SJCRH30 (cell line): ENCODE measurements at regions not wholly inside any gene's neighbourhood (a gene's known extent, or its start where the extent isn't known, plus 50 kb on each side); places are given as distances from the start of the nearest gene placed in this dataset.
A peak's percentile ranks its signal among the peaks of the same experiment; 100 is the strongest.
"Not testable (repeated sequence)": the region's sequence is repeated elsewhere in the genome, so short reads cannot be mapped to it uniquely, and the experiment has no call there.

Source experiments
- DNase-seq, 2 experiments: peaks; one replicate each; pipeline ENCODE4 v3.0.0-alpha.2; 2015 to 2020
- H3K27ac ChIP-seq: fragments of 250-450 bp; sonication (Bioruptor Pico); 2 replicates; pipeline ENCODE4 v1.5.1; 2020; ENCODE audit warnings: mild to moderate bottlenecking, moderate library complexity
- H3K27me3 ChIP-seq: fragments of 250-450 bp; sonication (Bioruptor Pico); 2 replicates; pipeline ENCODE4 v1.5.1; 2020; ENCODE audit warnings: mild to moderate bottlenecking, moderate library complexity
- H3K36me3 ChIP-seq: fragments of 250-450 bp; sonication (Bioruptor Pico); 2 replicates; pipeline ENCODE4 v1.5.1; 2020; ENCODE audit warnings: mild to moderate bottlenecking, moderate library complexity
- H3K4me1 ChIP-seq: fragments of 250-450 bp; sonication (Bioruptor Pico); 2 replicates; pipeline ENCODE4 v1.5.1; 2020; ENCODE audit warnings: mild to moderate bottlenecking, moderate library complexity
- H3K4me3 ChIP-seq: fragments of 250-450 bp; sonication (Bioruptor Pico); 2 replicates; pipeline ENCODE4 v1.5.1; 2020; ENCODE audit warnings: mild to moderate bottlenecking, moderate library complexity
- H3K9me3 ChIP-seq: fragments of 250-450 bp; sonication (Bioruptor Pico); replicated peaks from 2 replicates; pipeline ENCODE4 v1.5.1; 2020; ENCODE audit warnings: mild to moderate bottlenecking, moderate library complexity

DNA sequence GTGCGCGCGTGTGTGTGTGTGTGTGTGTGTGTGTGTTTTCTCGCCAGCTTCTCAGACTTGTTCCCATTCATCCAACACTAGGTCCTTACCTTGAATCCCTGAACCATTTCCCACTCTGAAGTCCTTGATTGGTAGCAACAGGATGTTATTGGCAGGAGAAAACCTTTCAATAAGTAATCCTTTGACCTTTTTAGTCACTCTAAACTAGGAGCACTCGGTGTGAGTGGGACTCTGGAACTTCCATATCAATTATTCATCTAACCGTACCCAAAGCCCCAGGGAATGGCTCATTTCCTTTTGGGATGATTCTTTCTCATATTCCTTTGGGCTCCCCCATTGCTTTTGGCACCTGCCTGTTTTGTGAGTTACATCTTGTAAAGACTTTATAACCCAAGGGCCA lies 140.2 kb upstream of the SPRED1 start:
- Histone ChIP-seq H3K9me3 (no peaks in the 10 kb centered on the region), H3K27me3 (no peaks in the 10 kb centered on the region), H3K36me3 (no peaks in the 10 kb centered on the region), H3K4me1 (no peaks in the 10 kb centered on the region), H3K27ac (no peak overlapping the region), H3K4me3 (no peak overlapping the region)
- no peak for DNase-seq

GRCh38 chr15:38115121-38115520 lies 137.5 kb upstream of the SPRED1 start:
- DNase-seq: no peak
- Histone ChIP-seq H3K27ac (no peak overlapping the region), H3K36me3 (no peaks in the 10 kb centered on the region), H3K9me3 (no peaks in the 10 kb centered on the region), H3K4me3 (no peak overlapping the region), H3K27me3 (no peaks in the 10 kb centered on the region), H3K4me1 (no peaks in the 10 kb centered on the region)

- H3K27ac ChIP-seq: no peak overlapping the region
- no peak for DNase-seq
- no peaks in the 10 kb centered on the region for H3K9me3 ChIP-seq
Measured at GRCh38 chr15:38117781-38118180, 134.9 kb upstream of the SPRED1 start.

DNA sequence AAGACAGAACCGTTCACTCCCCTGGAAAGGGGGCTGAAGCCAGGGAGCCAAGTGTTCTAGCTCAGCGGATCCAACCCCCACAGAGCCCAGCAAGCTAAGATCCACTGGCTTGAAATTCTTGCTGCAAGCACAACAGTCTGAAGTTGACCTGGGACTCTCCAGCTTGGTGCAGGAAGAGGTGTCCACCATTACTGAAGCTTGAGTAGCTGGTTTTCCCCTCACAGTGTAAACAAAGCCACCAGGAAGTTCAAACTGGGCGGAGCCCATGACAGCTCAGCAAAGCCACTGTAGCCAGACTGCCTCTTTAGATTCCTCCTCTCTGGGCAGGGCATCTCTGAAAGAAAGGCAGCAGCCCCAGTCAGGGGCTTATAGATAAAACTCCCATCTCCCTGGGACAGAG lies 132.8 kb upstream of the SPRED1 start:
- not testable (repeated sequence) for H3K9me3 ChIP-seq, H3K4me3 ChIP-seq, H3K27ac ChIP-seq, DNase-seq, H3K4me1 ChIP-seq, H3K27me3 ChIP-seq, H3K36me3 ChIP-seq

More at GRCh38 chr15:38117781-38118180, 134.9 kb upstream of the SPRED1 start:
- Histone ChIP-seq H3K4me1 (no peaks in the 10 kb centered on the region), H3K36me3 (no peaks in the 10 kb centered on the region), H3K4me3 (no peak overlapping the region), H3K27me3 (no peaks in the 10 kb centered on the region)

DNA sequence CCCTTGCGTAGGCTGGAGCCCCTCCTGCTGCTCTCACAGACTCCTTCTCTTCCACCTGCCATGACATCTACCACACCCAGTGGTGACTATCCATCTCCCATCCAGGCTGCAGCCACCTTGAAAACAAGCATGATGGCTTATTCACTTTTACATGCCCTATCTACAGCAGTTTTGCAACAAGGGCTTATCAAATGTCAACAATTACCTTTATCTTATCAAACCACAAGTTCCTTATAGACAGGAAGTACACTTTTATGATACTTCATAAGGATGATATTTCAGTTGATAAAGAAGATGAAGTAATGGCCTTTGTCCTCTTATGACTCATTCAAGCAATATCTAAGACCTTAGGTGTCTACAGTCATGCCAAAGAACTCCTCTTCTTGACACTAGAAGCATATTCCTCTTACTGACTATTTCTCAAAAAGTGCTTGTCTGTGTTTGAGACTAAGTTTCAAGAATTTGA lies 125.3 kb upstream of the SPRED1 start:
- Histone ChIP-seq H3K27me3 (no peaks in the 10 kb centered on the region), H3K36me3 (no peaks in the 10 kb centered on the region), H3K4me1 (peaks cover 8% of the 10 kb centered on the region), H3K4me3 (no peak overlapping the region), H3K9me3 (no peaks in the 10 kb centered on the region), H3K27ac (no peak overlapping the region)
- DNase-seq: no peak

- no peak overlapping the region for H3K4me3 ChIP-seq
- no peak overlapping the region for H3K27ac ChIP-seq
- no peak for DNase-seq
Measured at GRCh38 chr15:38128341-38128781, 124.3 kb upstream of the SPRED1 start.

DNA sequence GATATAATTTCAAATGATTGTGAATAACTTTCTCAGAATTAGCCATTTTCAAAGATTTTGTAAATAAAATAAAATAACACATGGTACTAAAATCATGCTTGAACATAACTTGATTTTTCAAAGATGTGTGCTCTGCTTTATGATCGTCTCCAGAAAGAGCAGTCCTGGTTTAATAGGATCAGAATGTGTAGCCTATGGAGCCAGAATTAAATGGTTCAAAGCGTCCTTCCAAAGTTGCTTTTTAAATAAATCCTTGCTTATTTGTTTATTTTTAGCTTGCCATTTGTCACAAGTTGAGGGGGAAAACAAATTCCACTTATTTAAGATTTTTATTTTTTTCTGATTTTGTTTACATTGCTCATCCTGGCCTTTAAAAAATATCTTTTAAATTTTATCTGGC lies 123.7 kb upstream of the SPRED1 start:
- Histone ChIP-seq H3K4me3 (no peak overlapping the region), H3K4me1 (peaks cover 8% of the 10 kb centered on the region), H3K27me3 (no peaks in the 10 kb centered on the region), H3K36me3 (no peaks in the 10 kb centered on the region), H3K27ac (no peak overlapping the region), H3K9me3 (no peaks in the 10 kb centered on the region)
- no peak for DNase-seq

More at GRCh38 chr15:38128341-38128781, 124.3 kb upstream of the SPRED1 start:
- Histone ChIP-seq H3K36me3 (no peaks in the 10 kb centered on the region), H3K27me3 (no peaks in the 10 kb centered on the region), H3K9me3 (no peaks in the 10 kb centered on the region), H3K4me1 (peaks cover 8% of the 10 kb centered on the region)

DNA sequence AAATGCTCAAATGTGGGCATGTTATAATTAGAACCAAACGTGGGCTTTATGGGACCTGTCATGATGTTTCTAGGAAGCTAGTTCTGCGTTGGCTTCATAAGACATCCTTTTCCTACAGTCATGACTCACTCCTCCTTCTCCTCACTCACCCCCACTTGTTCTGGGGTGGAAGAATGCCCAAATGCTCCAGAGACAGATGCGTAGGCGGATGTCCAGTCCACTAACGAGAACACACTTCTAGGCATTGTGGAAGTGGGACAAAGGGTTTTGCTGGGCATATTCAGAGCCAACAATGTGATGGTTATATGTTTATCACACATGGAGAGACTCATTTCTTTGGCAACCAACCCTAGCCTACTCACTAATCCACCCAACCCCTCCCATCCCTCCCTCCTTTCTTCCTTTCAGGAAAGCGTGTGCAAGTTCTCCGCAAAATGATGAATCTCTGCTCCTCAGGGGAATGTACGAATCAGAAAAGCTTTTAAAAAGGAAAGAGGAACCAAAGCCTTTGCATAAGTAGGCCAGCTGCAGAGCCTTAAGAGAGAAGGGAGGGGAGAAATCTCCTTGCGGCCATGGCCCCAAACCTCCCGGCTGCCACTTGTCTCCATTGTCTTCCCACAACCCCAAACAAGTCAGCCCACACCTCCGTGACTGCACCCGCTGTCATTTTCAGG lies 123.0 kb upstream of the SPRED1 start:
- H3K4me1 ChIP-seq: peaks cover 8% of the 10 kb centered on the region
- H3K4me3 ChIP-seq: peak overlapping the region; percentile 3; the same call in 1 of the 2 replicates
- no peaks in the 10 kb centered on the region for H3K9me3 ChIP-seq
- H3K27ac ChIP-seq: no peak overlapping the region
- no peaks in the 10 kb centered on the region for H3K36me3 ChIP-seq
- DNase-seq: peak in 1 of 2 experiments; percentile 27
- no peaks in the 10 kb centered on the region for H3K27me3 ChIP-seq

- H3K9me3 ChIP-seq: no peaks in the 10 kb centered on the region
- H3K27ac ChIP-seq: no peak overlapping the region
- H3K4me1 ChIP-seq: peaks cover 8% of the 10 kb centered on the region
- peak overlapping the region; percentile 3; the same call in 1 of the 2 replicates for H3K4me3 ChIP-seq
- no peaks in the 10 kb centered on the region for H3K27me3 ChIP-seq
- no peak for DNase-seq
- H3K36me3 ChIP-seq: no peaks in the 10 kb centered on the region
Measured at GRCh38 chr15:38130205-38130567, 122.5 kb upstream of the SPRED1 start.

GRCh38 chr15:38130740-38131498 lies 121.7 kb upstream of the SPRED1 start:
- H3K27ac ChIP-seq: no peak overlapping the region
- DNase-seq: peak; percentile 72 to 82
- peaks cover 8% of the 10 kb centered on the region for H3K4me1 ChIP-seq
- H3K36me3 ChIP-seq: no peaks in the 10 kb centered on the region
- no peaks in the 10 kb centered on the region for H3K27me3 ChIP-seq
- H3K9me3 ChIP-seq: no peaks in the 10 kb centered on the region
- H3K4me3 ChIP-seq: no peak overlapping the region

DNA sequence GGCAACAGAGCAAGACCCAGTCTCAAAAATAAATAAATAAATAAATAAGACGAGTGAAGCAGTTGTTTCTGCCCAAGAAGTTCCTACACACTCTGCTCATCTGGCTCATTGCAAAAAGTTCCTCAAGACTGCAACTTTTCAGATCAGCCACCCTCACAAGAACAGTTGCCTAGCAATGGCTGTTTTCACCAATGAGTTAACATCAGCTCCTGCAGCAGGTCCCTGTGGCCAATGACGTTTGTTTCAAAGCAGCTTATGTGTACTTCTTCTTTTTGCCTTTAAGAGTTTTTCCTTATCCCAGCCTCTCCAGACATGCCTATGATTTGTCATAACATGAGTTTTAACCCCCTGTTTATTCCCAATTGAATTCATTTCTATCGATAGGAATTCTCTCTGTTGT lies 118.4 kb upstream of the SPRED1 start:
- Histone ChIP-seq H3K4me3 (no peak overlapping the region), H3K27me3 (no peaks in the 10 kb centered on the region), H3K9me3 (no peaks in the 10 kb centered on the region), H3K36me3 (no peaks in the 10 kb centered on the region), H3K27ac (no peak overlapping the region), H3K4me1 (peaks cover 6% of the 10 kb centered on the region)
- DNase-seq: no peak

DNA sequence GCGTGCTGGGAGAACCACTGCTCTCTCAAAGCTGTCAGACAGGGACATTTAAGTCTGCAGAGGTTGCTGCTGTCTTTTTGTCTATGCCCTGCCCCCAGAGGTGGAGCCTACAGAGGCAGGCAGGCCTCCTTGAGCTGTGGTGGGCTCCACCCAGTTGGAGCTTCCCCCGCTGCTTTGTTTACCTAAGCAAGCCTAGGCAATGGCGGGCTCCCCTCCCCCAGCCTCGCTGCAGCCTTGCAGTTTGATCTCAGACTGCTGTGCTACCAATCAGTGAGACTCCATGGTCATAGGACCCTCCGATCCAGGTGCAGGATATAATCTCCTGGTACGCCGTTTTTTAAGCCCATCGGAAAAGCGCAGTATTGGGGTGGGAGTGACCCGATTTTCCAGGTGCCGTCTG lies 110.4 kb upstream of the SPRED1 start:
- H3K4me3 ChIP-seq: not testable (repeated sequence)

DNA sequence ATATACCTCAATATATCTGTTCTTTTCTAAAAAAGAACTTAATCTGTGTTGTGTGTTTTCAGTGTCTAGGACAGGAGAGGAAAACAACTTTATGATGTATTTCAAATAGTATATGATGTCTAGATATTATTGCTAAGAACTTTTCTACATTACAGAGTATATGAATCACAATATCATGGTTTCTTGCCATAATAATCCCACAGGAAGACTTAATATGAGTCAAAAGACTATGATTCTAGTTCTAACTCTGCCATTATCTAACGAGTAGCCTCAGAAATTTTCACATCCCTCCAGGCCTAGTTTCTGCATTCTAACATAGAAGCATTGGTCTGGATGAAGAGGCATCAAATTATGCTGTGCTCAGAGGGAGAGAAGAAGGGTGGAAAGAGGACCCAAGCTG lies 107.7 kb upstream of the SPRED1 start:
- Histone ChIP-seq H3K27ac (peak overlapping the region; percentile 22; the same call in 1 of the 2 replicates), H3K4me3 (peak overlapping the region; percentile 50)

More for the DNA sequence above, 110.4 kb upstream of the SPRED1 start:
- not testable (repeated sequence) for DNase-seq, H3K4me1 ChIP-seq, H3K9me3 ChIP-seq, H3K27me3 ChIP-seq, H3K36me3 ChIP-seq, H3K27ac ChIP-seq

DNA sequence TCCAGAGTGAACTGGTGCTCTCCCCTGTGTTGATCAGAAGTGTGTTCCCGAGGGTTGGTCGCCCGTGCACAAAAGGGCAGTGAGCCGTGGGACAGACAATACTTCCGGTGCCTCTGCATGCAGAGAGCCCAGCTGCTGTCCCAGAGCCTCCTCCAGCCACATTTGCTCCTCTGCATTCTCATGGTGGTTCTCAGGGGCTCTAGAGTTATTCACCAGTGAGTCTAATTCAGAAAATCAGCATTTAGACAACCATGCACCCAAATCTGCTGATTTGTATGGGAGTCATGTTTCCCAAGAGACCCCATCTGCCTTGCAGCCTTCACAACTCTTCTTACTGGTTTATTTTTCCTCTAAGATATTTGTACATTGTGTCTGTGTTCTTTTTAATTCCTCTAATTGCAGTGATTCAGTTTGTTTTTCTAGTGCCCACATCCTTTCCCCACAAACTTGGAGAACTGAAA lies 107.0 kb upstream of the SPRED1 start:
- Histone ChIP-seq H3K4me3 (peak overlapping the region; percentile 50), H3K9me3 (0 out of 2 replicates have a peak, but pooled peaks cover 1% of the 10 kb centered on the region), H3K4me1 (no peaks in the 10 kb centered on the region), H3K27ac (peak overlapping the region; percentile 22), H3K27me3 (no peaks in the 10 kb centered on the region), H3K36me3 (no peaks in the 10 kb centered on the region)
- DNase-seq: peak; percentile 81 to 86

More for the DNA sequence above, 107.7 kb upstream of the SPRED1 start:
- DNase-seq: peak in 1 of 2 experiments; percentile 39
- H3K4me1 ChIP-seq: no peaks in the 10 kb centered on the region
- H3K27me3 ChIP-seq: no peaks in the 10 kb centered on the region
- H3K9me3 ChIP-seq: no peaks in the 10 kb centered on the region
- no peaks in the 10 kb centered on the region for H3K36me3 ChIP-seq

- H3K4me1 ChIP-seq: no peaks in the 10 kb centered on the region
- H3K9me3 ChIP-seq: 0 out of 2 replicates have a peak, but pooled peaks cover 6% of the 10 kb centered on the region
- H3K27ac ChIP-seq: no peak overlapping the region
- H3K4me3 ChIP-seq: no peak overlapping the region
- no peaks in the 10 kb centered on the region for H3K27me3 ChIP-seq
- H3K36me3 ChIP-seq: no peaks in the 10 kb centered on the region
- DNase-seq: no peak
Measured at GRCh38 chr15:38147246-38147645, 105.4 kb upstream of the SPRED1 start.
